Astrocyte of the cerebellum (primary cell): ENCODE measurements at regions not wholly inside any gene's neighbourhood (a gene's known extent, or its start where the extent isn't known, plus 50 kb on each side); places are given as distances from the start of the nearest gene placed in this dataset.

Source experiments
- DNase-seq: peaks from one replicate; pipeline ENCODE4 v3.0.0-alpha.2; 2011; ENCODE audit warnings: low read depth
- H3K4me3 ChIP-seq: 2 replicates; pipeline ENCODE4 v1.5.1; 2011; ENCODE audit warnings: mild to moderate bottlenecking, low read depth, low read length, moderate library complexity
- in situ Hi-C: cut with HindIII; loops from 2 replicates; pipeline ENCODE4 v1.10.0; 2017; ENCODE audit warnings: low sequenced_read_pairs
- TF ChIP-seq, protein P1 (sequence below): IDR thresholded peaks from 2 replicates; pipeline ENCODE4 v1.5.1; 2012; ENCODE audit warnings: low read length, low read depth, moderate library complexity, mild to moderate bottlenecking; ENCODE audit errors: missing control alignments

DNA sequence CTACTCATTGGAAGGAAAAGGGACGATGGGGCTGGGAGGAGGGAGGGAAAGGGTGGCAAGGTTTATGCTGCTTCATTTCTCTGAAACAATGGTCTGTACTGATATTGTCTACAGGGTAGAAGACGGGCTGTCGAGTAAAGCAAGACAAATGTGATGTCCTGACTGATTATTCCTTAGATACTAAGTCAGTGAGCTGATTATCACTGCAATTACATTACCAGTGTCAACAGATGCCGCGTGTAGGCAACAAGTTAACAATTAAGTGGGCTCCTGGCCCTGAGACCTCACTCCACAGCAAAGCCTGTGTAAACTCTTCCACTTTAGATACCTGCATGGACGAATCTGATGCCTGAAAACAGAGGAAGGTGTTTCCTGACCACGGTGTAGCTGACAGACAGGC, 602.8 kb downstream of the IRX1 start:
- no peak for DNase-seq
- TF ChIP-seq, protein P1, sequence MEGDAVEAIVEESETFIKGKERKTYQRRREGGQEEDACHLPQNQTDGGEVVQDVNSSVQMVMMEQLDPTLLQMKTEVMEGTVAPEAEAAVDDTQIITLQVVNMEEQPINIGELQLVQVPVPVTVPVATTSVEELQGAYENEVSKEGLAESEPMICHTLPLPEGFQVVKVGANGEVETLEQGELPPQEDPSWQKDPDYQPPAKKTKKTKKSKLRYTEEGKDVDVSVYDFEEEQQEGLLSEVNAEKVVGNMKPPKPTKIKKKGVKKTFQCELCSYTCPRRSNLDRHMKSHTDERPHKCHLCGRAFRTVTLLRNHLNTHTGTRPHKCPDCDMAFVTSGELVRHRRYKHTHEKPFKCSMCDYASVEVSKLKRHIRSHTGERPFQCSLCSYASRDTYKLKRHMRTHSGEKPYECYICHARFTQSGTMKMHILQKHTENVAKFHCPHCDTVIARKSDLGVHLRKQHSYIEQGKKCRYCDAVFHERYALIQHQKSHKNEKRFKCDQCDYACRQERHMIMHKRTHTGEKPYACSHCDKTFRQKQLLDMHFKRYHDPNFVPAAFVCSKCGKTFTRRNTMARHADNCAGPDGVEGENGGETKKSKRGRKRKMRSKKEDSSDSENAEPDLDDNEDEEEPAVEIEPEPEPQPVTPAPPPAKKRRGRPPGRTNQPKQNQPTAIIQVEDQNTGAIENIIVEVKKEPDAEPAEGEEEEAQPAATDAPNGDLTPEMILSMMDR = no peak
- no peak overlapping the region for H3K4me3 ChIP-seq
- in situ Hi-C loops = no loop called here

DNA sequence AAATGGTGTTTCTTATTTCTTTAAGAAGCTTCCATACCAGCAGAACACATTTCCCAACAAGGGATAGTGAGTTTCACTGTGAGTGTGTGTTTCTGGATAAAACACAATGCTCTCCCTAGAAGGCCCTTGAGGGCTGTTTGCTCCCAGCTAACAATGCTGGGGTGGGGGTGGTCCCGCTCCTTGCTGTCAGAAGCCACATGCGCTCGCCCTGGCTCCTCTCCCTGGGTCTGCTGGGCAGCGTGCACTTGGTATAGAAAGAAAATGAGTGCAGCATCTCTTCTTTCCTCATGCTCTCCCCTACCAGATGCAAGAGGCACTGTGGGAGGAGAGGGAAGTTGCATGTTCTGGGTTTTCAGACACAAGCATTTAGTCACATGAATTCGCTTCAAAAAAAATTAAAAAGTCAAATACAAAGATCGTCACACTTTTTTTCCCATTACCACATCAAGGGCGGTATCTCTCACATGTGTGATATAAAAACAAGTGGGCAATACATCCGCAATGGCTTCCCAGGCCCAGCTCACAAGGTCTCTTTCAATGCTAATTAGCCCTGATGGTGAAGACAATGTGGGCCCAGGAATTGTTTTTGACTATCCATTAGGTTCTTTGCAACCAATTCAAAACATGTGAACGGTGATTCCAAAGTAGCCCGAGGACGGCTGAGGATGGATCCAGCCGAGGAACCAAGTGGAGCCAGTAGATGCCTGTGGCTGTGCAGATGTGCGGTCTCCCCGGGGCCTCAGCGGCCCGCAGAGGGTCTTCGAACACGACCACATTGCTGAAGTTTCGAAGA, 603.6 kb downstream of the IRX1 start:
- in situ Hi-C loops = no loop called here
- TF ChIP-seq, protein P1 = no peak
- no peak overlapping the region for H3K4me3 ChIP-seq
- DNase-seq = no peak

DNA sequence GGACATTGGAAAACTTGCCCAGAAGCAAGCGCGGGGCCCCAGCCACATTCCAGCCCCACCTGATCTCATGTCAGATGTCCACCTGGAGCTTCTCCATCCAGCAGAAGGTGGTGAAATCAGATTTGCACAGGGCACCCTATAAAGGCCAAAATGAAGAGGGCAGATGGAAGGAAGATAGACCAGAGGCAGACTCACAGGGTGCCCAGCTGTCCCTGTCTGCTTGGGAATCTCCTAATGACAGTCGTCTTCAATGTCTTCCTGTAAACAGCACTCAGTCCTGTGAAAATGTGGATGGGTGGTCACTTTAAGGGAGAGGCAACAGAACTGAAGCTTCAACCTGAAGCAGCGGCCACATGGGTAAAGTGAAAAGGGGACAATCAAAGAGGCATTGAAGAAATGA, 607.5 kb downstream of the IRX1 start:
- no peak for DNase-seq
- in situ Hi-C loops = no loop called here
- TF ChIP-seq, protein P1 = no peak
- no peak overlapping the region for H3K4me3 ChIP-seq

DNA sequence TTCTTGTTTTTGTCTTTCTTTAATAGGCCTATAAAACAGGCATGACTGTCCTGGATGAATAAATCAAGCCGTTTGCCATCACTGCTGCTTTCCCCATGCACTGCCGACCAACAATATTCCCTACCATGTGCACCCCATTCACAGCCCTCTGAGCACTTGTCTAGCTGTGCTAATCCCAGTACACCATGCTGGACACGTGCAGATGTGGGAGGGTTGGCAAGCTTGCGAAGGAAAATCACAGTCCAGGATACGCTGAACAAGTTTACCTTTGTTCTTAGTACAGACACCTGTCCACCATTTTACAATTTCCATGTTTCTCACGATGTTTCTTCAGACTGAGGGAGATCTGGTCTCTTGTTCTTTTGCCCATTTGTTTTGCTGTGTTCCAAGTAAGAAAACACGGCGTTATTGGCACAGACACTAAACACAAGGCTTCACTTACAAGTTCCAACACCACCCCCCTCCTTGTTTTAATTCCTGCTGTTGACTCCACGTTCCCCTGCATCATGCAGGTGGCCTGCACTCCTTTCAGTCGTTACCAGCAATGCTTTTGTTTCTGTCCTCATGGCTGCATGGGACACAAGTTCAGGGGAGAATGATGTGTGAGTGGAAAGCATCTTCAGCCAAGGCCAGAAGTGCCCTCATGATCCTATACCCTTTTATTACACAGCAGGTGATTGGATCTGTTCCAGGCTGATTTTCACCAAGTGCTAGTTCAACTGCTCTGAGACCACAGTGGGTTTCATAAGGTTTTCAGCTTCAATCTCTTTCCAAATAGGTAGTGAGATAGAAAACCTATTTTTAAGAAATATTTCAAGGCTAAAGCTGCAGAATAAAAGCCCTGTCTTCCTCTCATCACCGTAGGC, 608.9 kb downstream of the IRX1 start:
- H3K4me3 ChIP-seq = no peak overlapping the region
- DNase-seq = no peak
- in situ Hi-C loops = no loop called here
- TF ChIP-seq, protein P1 = no peak

DNA sequence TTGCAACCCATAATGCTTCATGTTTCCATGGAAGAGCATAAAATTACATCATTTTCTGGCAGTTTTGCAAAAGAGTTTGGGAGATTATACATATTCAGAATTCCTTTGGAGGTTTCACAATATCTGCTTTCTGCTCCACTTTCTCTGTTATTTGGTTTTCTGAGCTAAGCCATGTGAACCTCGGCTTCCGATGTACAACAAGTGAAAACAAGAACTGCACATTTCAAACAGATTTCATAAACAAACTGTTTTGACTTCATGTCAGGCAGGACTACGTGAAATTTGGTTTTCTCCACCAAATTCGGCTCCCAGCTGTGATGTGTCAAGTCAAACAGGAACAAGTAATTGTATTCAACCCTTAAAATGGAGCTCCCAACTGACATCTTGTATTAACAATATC, 609.8 kb downstream of the IRX1 start:
- DNase-seq = no peak
- H3K4me3 ChIP-seq = no peak overlapping the region
- TF ChIP-seq, protein P1 = no peak
- in situ Hi-C loops = no loop called here

DNA sequence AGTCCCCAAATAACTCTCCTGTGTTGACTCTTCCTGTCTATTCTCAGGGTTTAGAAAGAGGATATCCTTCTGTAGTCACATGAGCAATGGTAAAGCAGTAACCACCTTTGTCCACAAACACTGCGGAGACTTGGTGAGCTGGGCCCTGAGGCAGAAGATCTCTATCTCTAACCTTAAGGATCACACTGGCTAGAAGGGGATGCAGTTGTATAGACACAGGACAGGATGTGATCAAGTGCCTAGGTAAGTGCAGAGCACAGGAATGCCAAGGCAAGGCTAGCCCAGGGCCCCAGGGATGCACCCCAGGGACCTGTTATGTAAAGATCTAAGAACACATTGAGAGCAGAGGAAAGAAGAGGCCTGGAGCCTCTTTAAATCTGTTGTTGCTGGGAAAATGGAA, 610.5 kb downstream of the IRX1 start:
- no peak overlapping the region for H3K4me3 ChIP-seq
- TF ChIP-seq, protein P1 = no peak
- in situ Hi-C loops = no loop called here
- no peak for DNase-seq
